RKO (cell line): ENCODE measurements at regions not wholly inside any gene's neighbourhood (a gene's known extent, or its start where the extent isn't known, plus 50 kb on each side); places are given as distances from the start of the nearest gene placed in this dataset.
"Not testable (repeated sequence)": the region's sequence is repeated elsewhere in the genome, so short reads cannot be mapped to it uniquely, and the experiment has no call there.

ENCODE experiments used
- DNase-seq: peaks from one replicate; pipeline ENCODE4 v3.0.0-alpha.2; 2016; ENCODE audit warnings: low spot score

- no peak for DNase-seq
These were observed 97.6 kb downstream of the LYZL2 start for GRCh38 chr10:30531751-30532530.

GRCh38 chr10:30529373-30529998 lies 95.5 kb downstream of the MAP3K8 start:
- DNase-seq, result no peak

GRCh38 chr10:30528429-30528786 lies 94.4 kb downstream of the MAP3K8 start:
- DNase-seq, result no peak

- no peak for DNase-seq
These were observed 93.8 kb downstream of the MAP3K8 start for GRCh38 chr10:30527623-30528428.

- DNase-seq, result not testable (repeated sequence)
These were observed 88.7 kb downstream of the MAP3K8 start for GRCh38 chr10:30522661-30523078.

GRCh38 chr10:30518907-30519306 lies 84.9 kb downstream of the MAP3K8 start:
- DNase-seq, result no peak
